Astrocyte of the cerebellum (primary cell): ENCODE measurements at regions not wholly inside any gene's neighbourhood (a gene's known extent, or its start where the extent isn't known, plus 50 kb on each side); places are given as distances from the start of the nearest gene placed in this dataset.

Source experiments
- DNase-seq: peaks from one replicate; pipeline ENCODE4 v3.0.0-alpha.2; 2011; ENCODE audit warnings: low read depth
- H3K4me3 ChIP-seq: 2 replicates; pipeline ENCODE4 v1.5.1; 2011; ENCODE audit warnings: mild to moderate bottlenecking, low read depth, low read length, moderate library complexity
- in situ Hi-C: cut with HindIII; loops from 2 replicates; pipeline ENCODE4 v1.10.0; 2017; ENCODE audit warnings: low sequenced_read_pairs
- TF ChIP-seq, protein P1 (sequence below): IDR thresholded peaks from 2 replicates; pipeline ENCODE4 v1.5.1; 2012; ENCODE audit warnings: low read length, low read depth, moderate library complexity, mild to moderate bottlenecking; ENCODE audit errors: missing control alignments

DNA sequence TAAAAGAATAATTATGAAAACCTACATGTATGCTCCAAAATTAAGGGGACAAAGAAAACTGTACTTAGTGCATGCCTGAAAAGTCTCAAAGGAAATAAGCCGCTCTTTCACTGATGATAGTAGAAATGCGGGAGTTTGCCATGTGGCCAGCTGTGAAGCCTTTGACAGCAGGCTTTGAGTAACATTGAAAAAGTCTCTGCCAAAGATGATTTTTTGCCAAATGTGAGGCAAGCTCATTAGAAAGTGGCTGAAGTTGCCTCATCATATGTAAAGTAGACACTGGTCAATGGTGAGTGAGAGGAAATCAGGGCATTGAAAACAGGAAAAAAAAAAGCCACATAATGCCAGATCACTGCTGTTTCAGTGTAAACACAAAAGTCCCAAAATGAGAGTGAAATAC is 2360.1 kb downstream of the PCDH7 start:
- no peak overlapping the region for H3K4me3 ChIP-seq
- in situ Hi-C loops = no loop called here
- DNase-seq = peak; percentile 18
- TF ChIP-seq, protein P1, sequence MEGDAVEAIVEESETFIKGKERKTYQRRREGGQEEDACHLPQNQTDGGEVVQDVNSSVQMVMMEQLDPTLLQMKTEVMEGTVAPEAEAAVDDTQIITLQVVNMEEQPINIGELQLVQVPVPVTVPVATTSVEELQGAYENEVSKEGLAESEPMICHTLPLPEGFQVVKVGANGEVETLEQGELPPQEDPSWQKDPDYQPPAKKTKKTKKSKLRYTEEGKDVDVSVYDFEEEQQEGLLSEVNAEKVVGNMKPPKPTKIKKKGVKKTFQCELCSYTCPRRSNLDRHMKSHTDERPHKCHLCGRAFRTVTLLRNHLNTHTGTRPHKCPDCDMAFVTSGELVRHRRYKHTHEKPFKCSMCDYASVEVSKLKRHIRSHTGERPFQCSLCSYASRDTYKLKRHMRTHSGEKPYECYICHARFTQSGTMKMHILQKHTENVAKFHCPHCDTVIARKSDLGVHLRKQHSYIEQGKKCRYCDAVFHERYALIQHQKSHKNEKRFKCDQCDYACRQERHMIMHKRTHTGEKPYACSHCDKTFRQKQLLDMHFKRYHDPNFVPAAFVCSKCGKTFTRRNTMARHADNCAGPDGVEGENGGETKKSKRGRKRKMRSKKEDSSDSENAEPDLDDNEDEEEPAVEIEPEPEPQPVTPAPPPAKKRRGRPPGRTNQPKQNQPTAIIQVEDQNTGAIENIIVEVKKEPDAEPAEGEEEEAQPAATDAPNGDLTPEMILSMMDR = no peak

DNA sequence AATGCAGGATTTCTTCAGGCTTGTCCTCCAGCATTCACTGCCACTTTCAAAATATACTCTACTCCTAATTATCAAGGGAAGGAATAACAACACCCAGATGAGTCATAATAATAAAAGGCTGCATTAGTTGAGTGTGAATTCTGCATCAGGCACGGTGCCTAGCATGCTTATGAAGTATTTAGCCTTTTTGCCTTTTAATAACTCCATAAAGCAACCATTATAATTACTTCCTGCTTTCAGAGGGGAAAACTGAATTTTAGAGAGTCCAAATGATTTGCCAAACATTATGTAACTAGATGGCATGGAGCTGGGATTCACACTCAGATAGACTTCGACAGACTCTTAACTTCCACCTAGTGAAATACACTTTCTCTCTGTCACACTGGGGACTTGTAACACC is 2365.5 kb downstream of the PCDH7 start:
- DNase-seq = no peak
- in situ Hi-C loops = no loop called here
- H3K4me3 ChIP-seq = no peak overlapping the region
- TF ChIP-seq, protein P1 = no peak

DNA sequence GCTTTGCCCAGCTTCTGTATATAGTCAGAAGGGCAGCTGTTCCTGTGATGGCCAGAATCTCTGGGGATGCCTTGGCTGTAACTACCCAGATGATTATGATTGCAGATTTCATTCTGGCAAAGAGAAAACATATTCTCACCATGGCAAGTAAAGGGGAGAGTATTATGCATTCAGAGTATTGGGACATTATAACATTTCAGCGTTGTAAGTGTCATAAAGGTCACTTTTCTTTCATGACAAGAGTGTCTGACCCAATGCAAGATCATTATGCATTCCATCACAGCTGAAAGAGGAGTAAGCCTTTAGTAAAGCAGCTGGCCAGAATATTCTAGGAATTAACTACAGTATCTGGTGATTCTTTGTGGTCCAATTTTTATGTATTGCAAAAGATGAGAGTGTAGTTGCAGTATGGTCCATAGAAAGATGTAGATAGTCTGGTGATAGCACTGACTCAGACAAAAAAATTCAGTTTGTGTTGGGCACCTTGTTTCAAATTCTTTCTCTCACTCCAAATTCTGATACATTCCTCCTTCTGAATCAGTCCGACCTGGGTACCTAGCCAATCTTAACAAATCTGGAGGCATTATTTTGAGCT is 2366.3 kb downstream of the PCDH7 start:
- DNase-seq = no peak
- H3K4me3 ChIP-seq = no peak overlapping the region
- in situ Hi-C loops = no loop called here
- TF ChIP-seq, protein P1 = no peak

DNA sequence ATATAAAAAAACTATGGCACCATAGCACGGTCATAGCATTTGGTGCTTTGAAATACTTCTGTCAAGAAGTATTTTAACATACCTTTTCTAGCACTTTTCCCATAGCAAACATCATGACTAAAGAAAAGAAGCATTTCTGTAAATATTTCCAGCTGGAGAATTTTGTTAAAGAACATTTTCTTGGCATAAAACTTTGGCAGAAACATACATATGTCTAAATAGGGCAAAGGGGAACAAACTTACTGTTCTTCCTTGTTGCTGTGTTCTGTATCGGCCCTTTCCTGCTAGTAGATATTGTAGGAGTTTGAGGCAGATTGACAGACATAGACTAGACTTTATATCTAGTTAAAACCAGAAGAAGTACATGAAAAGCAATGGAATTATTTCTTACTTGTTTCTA is 2368.5 kb downstream of the PCDH7 start:
- no peak overlapping the region for H3K4me3 ChIP-seq
- TF ChIP-seq, protein P1 = no peak
- no peak for DNase-seq
- in situ Hi-C loops = no loop called here

- DNase-seq = no peak
- no peak overlapping the region for H3K4me3 ChIP-seq
- in situ Hi-C loops = no loop called here
- TF ChIP-seq, protein P1 = no peak
Measured at GRCh38 chr4:33090910-33091309, 2370.7 kb downstream of the PCDH7 start.

DNA sequence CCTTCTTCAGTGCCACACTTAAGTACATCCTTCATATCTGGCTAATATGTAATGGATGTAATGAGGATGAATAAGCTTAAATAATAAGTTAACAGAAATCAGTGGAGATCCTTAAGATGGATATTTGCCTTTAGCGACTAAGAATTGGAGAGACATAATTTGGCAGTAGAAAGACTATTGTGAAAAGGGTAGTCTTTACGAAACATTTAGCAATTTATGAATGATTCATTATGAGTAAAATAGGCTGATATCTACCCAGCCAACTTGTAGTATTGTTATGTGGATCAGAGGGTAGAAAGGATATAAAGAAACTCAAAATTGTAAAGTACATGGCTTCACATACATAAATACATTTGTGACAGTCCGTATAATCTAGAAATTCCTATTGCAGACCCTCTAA is 2371.8 kb downstream of the PCDH7 start:
- in situ Hi-C loops = no loop called here
- no peak overlapping the region for H3K4me3 ChIP-seq
- TF ChIP-seq, protein P1 = no peak
- no peak for DNase-seq
